DND-41 (cell line): ENCODE measurements at regions not wholly inside any gene's neighbourhood (a gene's known extent, or its start where the extent isn't known, plus 50 kb on each side); places are given as distances from the start of the nearest gene placed in this dataset.

Experiments used
- CTCF ChIP-seq: IDR thresholded peaks from 2 replicates; pipeline ENCODE4 v1.5.1; 2012; ENCODE audit warnings: borderline replicate concordance, low read length, moderate library complexity, mild to moderate bottlenecking; ENCODE audit not compliant: poor library complexity, severe bottlenecking; ENCODE audit errors: extremely low read depth
- EZH2 ChIP-seq: IDR thresholded peaks from 3 replicates; pipeline ENCODE4 v1.6.1; 2012; ENCODE audit warnings: borderline replicate concordance, low read depth, mild to moderate bottlenecking, moderate library complexity, low read length, inconsistent platforms; ENCODE audit not compliant: severe bottlenecking

DNA sequence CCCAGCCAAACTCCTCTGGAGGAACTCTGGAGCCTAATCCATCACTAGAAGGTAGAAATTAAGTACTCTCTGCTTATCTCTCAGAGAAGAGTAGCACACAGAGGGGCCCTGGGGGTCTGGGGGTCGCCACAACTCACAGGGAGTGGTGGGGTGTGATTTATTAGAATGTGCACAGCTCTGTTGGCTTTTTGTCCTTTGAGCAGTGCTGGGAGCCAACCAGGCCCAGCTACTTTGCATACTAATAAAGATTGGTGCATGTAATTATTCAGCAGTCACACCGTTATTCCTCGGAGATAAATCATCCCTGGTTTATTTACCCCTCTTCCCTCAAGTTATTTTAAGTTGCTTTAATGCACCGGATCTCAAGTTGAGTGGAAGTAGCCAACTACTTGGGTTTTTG is 606.7 kb upstream of the EEF2KMT start:
- TF ChIP-seq CTCF (no peak), EZH2 (no peak)
